Activated CD4-positive, alpha-beta T cell treated with anti-CD3 and anti-CD28 coated beads for 36 hours (primary cell): ENCODE measurements at regions not wholly inside any gene's neighbourhood (a gene's known extent, or its start where the extent isn't known, plus 50 kb on each side); places are given as distances from the start of the nearest gene placed in this dataset.

ENCODE experiments used
- ATAC-seq: fragments of 200-7000 bp; cut with Tn5 transposase; one replicate; pipeline ENCODE4 v1.10.0; 2021; ENCODE audit warnings: mild to moderate bottlenecking, moderate library complexity
- CTCF ChIA-PET: fragments of 350-600 bp; sonication (Branson Sonifier 250); formaldehyde crosslinking; loops from one replicate; lab custom pipeline; 2021; ENCODE audit warnings: antibody characterized with exemption; lab: Charles Lee
- POLR2A ChIA-PET: fragments of 350-600 bp; sonication (Branson Sonifier 250); formaldehyde crosslinking; loops from one replicate; lab custom pipeline; 2021; ENCODE audit warnings: antibody characterized with exemption, inconsistent platforms; lab: Charles Lee
- DNase-seq: peaks from one replicate; pipeline ENCODE4 v3.0.0-alpha.2; 2020
- H3K27ac Mint-ChIP-seq: one replicate; pipeline ENCODE4 v1.8.0; 2021; ENCODE audit warnings: mixed read lengths
- H3K27me3 Mint-ChIP-seq: one replicate; pipeline ENCODE4 v1.8.0; 2021; ENCODE audit warnings: mixed read lengths
- H3K36me3 Mint-ChIP-seq: one replicate; pipeline ENCODE4 v1.8.0; 2021; ENCODE audit warnings: low read depth, mixed read lengths
- H3K4me1 Mint-ChIP-seq: one replicate; pipeline ENCODE4 v1.8.0; 2021; ENCODE audit warnings: mixed read lengths
- H3K4me3 Mint-ChIP-seq: one replicate; pipeline ENCODE4 v1.8.0; 2021; ENCODE audit warnings: mild to moderate bottlenecking, moderate library complexity, mixed read lengths
- H3K9me3 Mint-ChIP-seq: one replicate; pipeline ENCODE4 v1.8.0; 2021; ENCODE audit warnings: low read depth, mixed read lengths
- intact Hi-C, 2 experiments: fragments of 100-400 bp; cut with DNase I in 1 of 2; cut with micrococcal nuclease in 1 of 2; formaldehyde crosslinking; loops; one replicate each; pipeline versions ENCODE4 v1.14.2 to v1.15.1; 2022 to 2024; cut with DNase I, micrococcal nuclease

- no peak overlapping the region for H3K4me3 Mint-ChIP-seq
- ChIA-PET CTCF (no interaction called here), POLR2A (no interaction called here)
- H3K27ac Mint-ChIP-seq, result no peak overlapping the region
- H3K27me3 Mint-ChIP-seq, result no peaks in the 10 kb centered on the region
- H3K9me3 Mint-ChIP-seq, result peaks cover 8% of the 10 kb centered on the region
- DNase-seq (no peak), ATAC-seq (no peak)
- intact Hi-C loops, result no loop called here
- H3K36me3 Mint-ChIP-seq, result no peaks in the 10 kb centered on the region
- no peaks in the 10 kb centered on the region for H3K4me1 Mint-ChIP-seq
Measured at GRCh38 chr7:51680594-51681399, 364.2 kb upstream of the COBL start.

DNA sequence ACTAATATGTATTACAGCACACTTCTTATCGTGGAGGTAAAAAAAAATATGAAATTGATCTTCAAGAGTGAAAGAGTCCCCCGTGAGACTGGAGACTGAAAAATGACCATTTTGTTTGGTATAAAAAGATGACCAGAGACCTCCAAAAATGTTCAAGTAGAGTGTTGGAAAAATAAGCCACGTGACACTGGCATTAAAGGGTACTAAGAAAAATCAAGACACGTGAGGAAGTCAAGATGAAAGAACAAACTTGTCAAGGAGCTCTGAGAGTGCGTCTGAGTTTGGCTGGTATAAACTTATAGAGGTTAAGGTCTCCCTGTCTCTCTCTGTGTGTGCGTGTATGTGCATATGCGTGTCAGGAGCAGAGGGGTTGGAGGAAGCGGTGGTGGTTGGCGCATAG is 362.7 kb upstream of the COBL start:
- Mint-ChIP-seq H3K9me3 (peaks cover 12% of the 10 kb centered on the region), H3K27me3 (no peaks in the 10 kb centered on the region), H3K27ac (no peak overlapping the region), H3K4me1 (no peaks in the 10 kb centered on the region), H3K36me3 (no peaks in the 10 kb centered on the region), H3K4me3 (no peak overlapping the region)
- intact Hi-C loops, result no loop called here
- ChIA-PET POLR2A (no interaction called here), CTCF (interaction anchor here (0.6 kb wide), 2 partner anchors 13 to 959 kb away, joined by 3 read pairs; no protein-coding TSS in a partner anchor)
- ATAC-seq, result no peak
- no peak for DNase-seq

GRCh38 chr7:51666751-51667150 is 350.1 kb upstream of the COBL start:
- CTCF ChIA-PET, result interaction anchor here (0.8 kb wide), 1 partner anchor 13 kb away, joined by 3 read pairs; no protein-coding TSS in a partner anchor
- ATAC-seq (no peak), DNase-seq (no peak)
- H3K4me3 Mint-ChIP-seq, result no peak overlapping the region
- POLR2A ChIA-PET, result no interaction called here
- intact Hi-C loops, result no loop called here
- H3K27me3 Mint-ChIP-seq, result no peaks in the 10 kb centered on the region
- H3K36me3 Mint-ChIP-seq, result no peaks in the 10 kb centered on the region
- H3K4me1 Mint-ChIP-seq, result no peaks in the 10 kb centered on the region
- peaks cover 4% of the 10 kb centered on the region for H3K9me3 Mint-ChIP-seq
- H3K27ac Mint-ChIP-seq, result no peak overlapping the region

DNA sequence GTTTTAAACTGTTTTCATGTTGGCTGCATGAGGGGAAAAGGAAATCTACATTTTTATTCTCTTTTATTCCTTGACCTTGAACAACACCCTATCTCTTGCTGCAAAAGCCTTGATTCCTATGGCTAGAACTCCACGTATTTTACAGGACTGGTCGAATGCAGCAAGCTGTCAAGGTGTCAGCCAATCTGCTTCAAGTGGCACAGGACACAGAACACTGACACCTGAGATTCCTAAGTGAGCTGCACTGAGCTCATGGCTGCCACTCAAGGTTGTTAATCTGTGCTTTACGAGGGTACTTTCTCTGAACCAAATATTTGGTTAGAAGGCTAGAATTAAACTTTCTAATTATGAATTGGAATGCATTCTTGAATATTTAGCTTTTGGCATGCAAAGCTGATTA is 349.7 kb upstream of the COBL start:
- Mint-ChIP-seq H3K36me3 (no peaks in the 10 kb centered on the region), H3K9me3 (peaks cover 4% of the 10 kb centered on the region), H3K4me3 (no peak overlapping the region), H3K4me1 (no peaks in the 10 kb centered on the region), H3K27ac (no peak overlapping the region), H3K27me3 (no peaks in the 10 kb centered on the region)
- ChIA-PET CTCF (interaction anchor here (0.8 kb wide), 1 partner anchor 13 kb away, joined by 3 read pairs; no protein-coding TSS in a partner anchor), POLR2A (no interaction called here)
- intact Hi-C loops, result no loop called here
- DNase-seq (no peak), ATAC-seq (no peak)

DNA sequence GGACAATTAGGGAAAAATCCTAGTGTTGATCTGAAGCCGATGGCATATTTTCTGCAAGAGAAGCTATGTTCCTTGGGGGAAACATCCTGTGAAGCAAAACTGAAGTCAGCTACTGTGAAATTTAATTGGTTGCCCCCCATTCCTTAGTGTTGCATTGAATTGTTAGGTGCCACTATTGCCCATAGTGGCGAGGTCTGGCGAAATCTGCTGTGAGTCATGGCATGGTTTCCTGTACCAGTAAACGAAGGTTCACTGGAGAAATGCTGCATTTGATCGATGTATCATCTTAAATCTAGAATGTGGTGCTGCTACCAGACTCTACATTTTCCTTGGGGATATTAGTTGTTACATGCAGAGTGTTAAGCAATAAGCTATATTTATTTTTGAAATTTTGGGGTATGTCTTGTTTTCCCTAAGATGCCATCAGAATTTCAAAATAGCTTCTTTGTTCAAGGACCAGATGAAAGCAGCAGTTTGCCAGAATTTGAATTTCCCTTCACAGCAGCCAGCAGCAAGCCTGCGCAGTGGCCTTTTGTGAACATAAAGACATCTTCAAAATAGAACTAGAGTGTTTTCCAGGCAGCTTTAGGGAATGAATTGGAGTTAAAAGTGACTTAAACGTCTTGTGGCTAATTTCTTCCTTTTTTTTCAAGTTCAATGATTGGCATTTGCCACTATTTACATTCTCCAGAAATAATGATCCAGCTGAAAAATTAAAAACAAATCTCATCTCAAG is 348.6 kb upstream of the COBL start:
- ATAC-seq, result no peak
- Mint-ChIP-seq H3K36me3 (no peaks in the 10 kb centered on the region), H3K27me3 (no peaks in the 10 kb centered on the region), H3K4me3 (no peak overlapping the region), H3K27ac (no peak overlapping the region), H3K4me1 (no peaks in the 10 kb centered on the region), H3K9me3 (peaks cover 4% of the 10 kb centered on the region)
- intact Hi-C loops, result no loop called here
- ChIA-PET POLR2A (no interaction called here), CTCF (no interaction called here)
- no peak for DNase-seq

DNA sequence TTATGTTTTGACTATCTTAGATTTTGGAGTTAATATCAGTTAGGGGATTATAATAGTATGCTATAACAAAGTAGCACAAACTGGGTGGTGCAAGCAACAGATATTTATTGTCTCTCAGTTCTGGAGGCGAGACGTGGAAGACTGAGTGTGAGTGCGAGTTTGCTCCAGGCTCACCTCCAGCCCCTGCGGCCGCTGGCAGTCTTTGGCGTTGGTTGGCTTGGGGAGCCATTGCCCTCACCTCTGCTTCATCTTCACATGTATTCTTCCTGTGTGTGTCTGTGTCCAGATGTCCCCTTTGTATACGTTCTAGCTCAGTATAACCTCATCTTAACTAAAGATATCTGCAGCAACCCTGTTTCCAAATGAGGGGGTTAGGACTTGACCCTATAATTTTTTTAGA is 343.9 kb upstream of the COBL start:
- H3K4me3 Mint-ChIP-seq, result no peak overlapping the region
- H3K4me1 Mint-ChIP-seq, result no peaks in the 10 kb centered on the region
- H3K27me3 Mint-ChIP-seq, result no peaks in the 10 kb centered on the region
- POLR2A ChIA-PET, result no interaction called here
- intact Hi-C loops, result no loop called here
- DNase-seq (no peak), ATAC-seq (no peak)
- H3K36me3 Mint-ChIP-seq, result no peaks in the 10 kb centered on the region
- CTCF ChIA-PET, result no interaction called here
- H3K9me3 Mint-ChIP-seq, result peaks cover 2% of the 10 kb centered on the region
- no peak overlapping the region for H3K27ac Mint-ChIP-seq

- no peaks in the 10 kb centered on the region for H3K4me1 Mint-ChIP-seq
- POLR2A ChIA-PET, result no interaction called here
- H3K9me3 Mint-ChIP-seq, result no peaks in the 10 kb centered on the region
- H3K36me3 Mint-ChIP-seq, result no peaks in the 10 kb centered on the region
- CTCF ChIA-PET, result no interaction called here
- H3K4me3 Mint-ChIP-seq, result no peak overlapping the region
- intact Hi-C loops, result no loop called here
- no peak for DNase-seq
- no peak overlapping the region for H3K27ac Mint-ChIP-seq
- ATAC-seq, result no peak
- H3K27me3 Mint-ChIP-seq, result no peaks in the 10 kb centered on the region
Measured at GRCh38 chr7:51658684-51659083, 342.1 kb upstream of the COBL start.

DNA sequence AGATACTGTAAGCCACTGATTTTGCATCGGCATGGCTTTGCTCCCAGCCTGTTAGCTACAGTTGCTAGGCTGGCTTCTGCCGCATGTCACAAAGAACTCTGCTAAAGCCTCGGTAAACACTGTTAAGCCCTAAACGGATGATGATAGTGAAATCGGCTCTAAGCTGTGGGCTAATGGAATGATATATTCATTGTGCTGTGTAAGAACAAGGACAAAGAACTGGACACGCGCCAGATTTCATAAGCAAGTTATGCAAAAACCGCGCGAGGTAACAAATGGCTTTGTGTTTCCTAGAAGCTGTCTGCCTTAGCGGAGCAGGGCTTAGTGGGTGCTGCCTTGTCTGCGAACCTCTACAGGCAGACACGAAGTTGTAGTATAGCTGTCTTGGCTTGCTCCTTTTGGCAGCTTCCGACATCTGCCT is 331.3 kb upstream of the COBL start:
- Mint-ChIP-seq H3K4me3 (no peak overlapping the region), H3K27ac (no peak overlapping the region), H3K36me3 (no peaks in the 10 kb centered on the region), H3K4me1 (no peaks in the 10 kb centered on the region), H3K9me3 (peaks cover 7% of the 10 kb centered on the region), H3K27me3 (no peaks in the 10 kb centered on the region)
- CTCF ChIA-PET, result no interaction called here
- POLR2A ChIA-PET, result no interaction called here
- ATAC-seq, result no peak
- DNase-seq, result no peak
- intact Hi-C loops, result no loop called here

DNA sequence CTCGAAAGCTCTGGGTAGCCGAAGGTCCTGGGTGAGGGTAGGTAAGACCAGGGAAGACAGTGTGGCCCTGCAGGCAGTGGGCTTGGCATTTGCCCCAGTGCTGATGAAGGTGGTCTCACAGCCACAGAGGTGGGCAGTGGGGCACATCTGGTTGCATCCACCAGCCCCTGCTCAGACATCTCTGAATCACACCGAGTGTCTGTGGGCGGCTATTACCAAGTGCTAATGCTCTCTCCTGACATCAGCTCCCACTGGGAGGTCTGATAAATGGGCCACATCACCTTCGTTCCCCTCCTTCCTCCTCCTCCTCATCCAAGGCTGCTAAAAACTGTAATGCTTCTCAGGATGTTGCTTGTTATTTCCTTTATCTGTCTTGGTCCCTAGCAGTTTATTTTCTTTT is 330.9 kb upstream of the COBL start:
- ATAC-seq (no peak), DNase-seq (no peak)
- Mint-ChIP-seq H3K9me3 (peaks cover 7% of the 10 kb centered on the region), H3K27me3 (no peaks in the 10 kb centered on the region), H3K36me3 (no peaks in the 10 kb centered on the region), H3K4me1 (no peaks in the 10 kb centered on the region), H3K27ac (no peak overlapping the region), H3K4me3 (no peak overlapping the region)
- intact Hi-C loops, result no loop called here
- CTCF ChIA-PET, result no interaction called here
- POLR2A ChIA-PET, result no interaction called here

GRCh38 chr7:51645702-51646298 is 329.2 kb upstream of the COBL start:
- H3K36me3 Mint-ChIP-seq, result no peaks in the 10 kb centered on the region
- no peak overlapping the region for H3K4me3 Mint-ChIP-seq
- H3K27me3 Mint-ChIP-seq, result no peaks in the 10 kb centered on the region
- CTCF ChIA-PET, result no interaction called here
- POLR2A ChIA-PET, result no interaction called here
- no peak overlapping the region for H3K27ac Mint-ChIP-seq
- H3K9me3 Mint-ChIP-seq, result peaks cover 8% of the 10 kb centered on the region
- intact Hi-C loops, result no loop called here
- DNase-seq (no peak), ATAC-seq (no peak)
- H3K4me1 Mint-ChIP-seq, result no peaks in the 10 kb centered on the region

DNA sequence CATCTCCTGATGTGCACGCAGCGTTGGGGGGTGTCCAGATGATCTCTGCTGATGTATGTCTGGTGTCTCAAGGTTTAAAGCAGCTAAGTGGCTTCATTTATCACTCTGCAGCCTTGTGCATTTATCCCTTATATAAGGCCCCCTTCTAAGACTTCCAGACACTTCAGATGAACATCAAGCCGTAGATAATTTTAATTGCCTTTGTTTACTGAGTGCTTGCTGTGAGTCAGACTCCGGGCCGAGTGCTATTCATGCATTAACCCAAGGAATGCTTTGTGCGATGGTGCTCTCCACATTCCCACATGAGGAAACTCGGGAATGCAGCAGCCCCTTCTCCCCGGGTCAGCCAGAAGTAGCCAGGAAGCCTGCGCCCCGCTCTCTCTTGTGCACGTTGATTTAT is 328.6 kb upstream of the COBL start:
- POLR2A ChIA-PET, result no interaction called here
- Mint-ChIP-seq H3K27me3 (no peaks in the 10 kb centered on the region), H3K4me1 (no peaks in the 10 kb centered on the region), H3K27ac (no peak overlapping the region), H3K4me3 (no peak overlapping the region), H3K9me3 (peaks cover 5% of the 10 kb centered on the region), H3K36me3 (no peaks in the 10 kb centered on the region)
- no peak for ATAC-seq
- CTCF ChIA-PET, result no interaction called here
- intact Hi-C loops, result no loop called here
- no peak for DNase-seq

DNA sequence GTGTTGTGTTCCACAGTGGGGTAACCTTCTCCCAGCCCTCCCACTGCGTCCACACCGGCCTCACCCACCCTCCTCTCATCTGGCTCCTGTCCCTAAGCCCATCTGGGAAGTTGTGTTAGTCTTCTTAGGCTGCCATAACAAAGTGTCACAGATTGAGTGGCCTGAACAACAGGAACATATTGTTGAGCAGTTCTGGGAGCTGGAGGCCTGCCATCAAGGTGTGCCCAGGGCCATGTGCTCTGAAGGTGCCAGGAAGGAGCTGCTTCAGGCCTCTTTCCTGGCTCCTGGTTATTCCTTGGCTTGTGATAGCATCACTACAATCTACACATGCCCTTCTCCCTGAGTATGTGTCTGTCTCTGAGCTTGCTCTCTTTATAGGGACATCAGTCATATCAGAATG is 327.6 kb upstream of the COBL start:
- DNase-seq, result no peak
- H3K9me3 Mint-ChIP-seq, result peaks cover 5% of the 10 kb centered on the region
- POLR2A ChIA-PET, result no interaction called here
- H3K27me3 Mint-ChIP-seq, result no peaks in the 10 kb centered on the region
- intact Hi-C loops, result no loop called here
- H3K4me3 Mint-ChIP-seq, result no peak overlapping the region
- no peak overlapping the region for H3K27ac Mint-ChIP-seq
- H3K36me3 Mint-ChIP-seq, result no peaks in the 10 kb centered on the region
- H3K4me1 Mint-ChIP-seq, result no peaks in the 10 kb centered on the region
- CTCF ChIA-PET, result no interaction called here
- no peak for ATAC-seq
